Loucy (cell line): ENCODE measurements at regions not wholly inside any gene's neighbourhood (a gene's known extent, or its start where the extent isn't known, plus 50 kb on each side); places are given as distances from the start of the nearest gene placed in this dataset.

ENCODE experiments used
- H2AFZ ChIP-seq: fragments of 200-600 bp; sonication (generic); 2 replicates; pipeline ENCODE4 v1.6.0; 2016; ENCODE audit warnings: antibody characterized with exemption, mild to moderate bottlenecking, low read length, moderate library complexity
- H3F3A ChIP-seq: fragments of 200-600 bp; 2 replicates; pipeline ENCODE4 v1.6.0; 2016; ENCODE audit warnings: antibody characterized with exemption, low read depth, mild to moderate bottlenecking
- H3K27me3 ChIP-seq: fragments of 200-600 bp; sonication (generic); 2 replicates; pipeline ENCODE4 v1.6.1; 2014; ENCODE audit warnings: low read length, mild to moderate bottlenecking; ENCODE audit not compliant: insufficient read depth, poor library complexity, severe bottlenecking
- H3K36me3 ChIP-seq: fragments of 200-600 bp; sonication (generic); 2 replicates; pipeline ENCODE4 v1.6.1; 2016; ENCODE audit warnings: low read length; ENCODE audit not compliant: insufficient read depth
- H3K4me1 ChIP-seq: fragments of 200-600 bp; sonication (generic); 2 replicates; pipeline ENCODE4 v1.5.1; 2014; ENCODE audit warnings: low read length, mild to moderate bottlenecking; ENCODE audit not compliant: insufficient read depth, poor library complexity, severe bottlenecking
- H3K4me2 ChIP-seq: fragments of 200-600 bp; sonication (generic); 2 replicates; pipeline ENCODE4 v1.6.0; 2014; ENCODE audit warnings: antibody characterized with exemption, low read length, low read depth, mild to moderate bottlenecking; ENCODE audit not compliant: poor library complexity, severe bottlenecking
- H3K4me3 ChIP-seq: fragments of 200-600 bp; sonication (generic); 2 replicates; pipeline ENCODE4 v1.5.1; 2014; ENCODE audit warnings: low read length, mild to moderate bottlenecking, mixed read lengths; ENCODE audit not compliant: poor library complexity, severe bottlenecking
- H3K79me2 ChIP-seq: fragments of 200-600 bp; sonication (generic); 2 replicates; pipeline ENCODE4 v1.6.1; 2014; ENCODE audit warnings: low read length; ENCODE audit not compliant: insufficient read depth
- H3K9ac ChIP-seq: fragments of 200-600 bp; sonication (generic); 2 replicates; pipeline ENCODE4 v1.6.0; 2014; ENCODE audit warnings: mild to moderate bottlenecking, low read depth, low read length, moderate library complexity; ENCODE audit not compliant: poor library complexity, severe bottlenecking
- H3K9me2 ChIP-seq: fragments of 200-600 bp; sonication (generic); replicated peaks from 2 replicates; pipeline ENCODE4 v1.6.1; 2016; ENCODE audit warnings: low read depth, low read length, mixed read lengths
- H3K9me3 ChIP-seq: fragments of 200-600 bp; sonication (generic); 2 replicates; pipeline ENCODE4 v1.6.1; 2014; ENCODE audit warnings: mild to moderate bottlenecking, antibody characterized with exemption, low read length, low read depth; ENCODE audit not compliant: insufficient read depth
- H4K20me1 ChIP-seq: fragments of 200-600 bp; sonication (generic); 2 replicates; pipeline ENCODE4 v1.6.0; 2014; ENCODE audit warnings: antibody characterized with exemption, low read length, mild to moderate bottlenecking; ENCODE audit not compliant: insufficient read depth, poor library complexity, severe bottlenecking
- EZH2phosphoT487 ChIP-seq: fragments of 200-600 bp; IDR thresholded peaks from 2 replicates; pipeline ENCODE4 v1.6.1; 2018; ENCODE audit warnings: antibody characterized with exemption, mild to moderate bottlenecking, moderate library complexity, borderline replicate concordance
- TF ChIP-seq, protein P1 (sequence below): fragments of 200-600 bp; sonication (generic); conservative IDR thresholded peaks from 2 replicates; pipeline ENCODE4 v1.5.1; 2014; ENCODE audit warnings: mild to moderate bottlenecking, antibody characterized with exemption, low read length

DNA sequence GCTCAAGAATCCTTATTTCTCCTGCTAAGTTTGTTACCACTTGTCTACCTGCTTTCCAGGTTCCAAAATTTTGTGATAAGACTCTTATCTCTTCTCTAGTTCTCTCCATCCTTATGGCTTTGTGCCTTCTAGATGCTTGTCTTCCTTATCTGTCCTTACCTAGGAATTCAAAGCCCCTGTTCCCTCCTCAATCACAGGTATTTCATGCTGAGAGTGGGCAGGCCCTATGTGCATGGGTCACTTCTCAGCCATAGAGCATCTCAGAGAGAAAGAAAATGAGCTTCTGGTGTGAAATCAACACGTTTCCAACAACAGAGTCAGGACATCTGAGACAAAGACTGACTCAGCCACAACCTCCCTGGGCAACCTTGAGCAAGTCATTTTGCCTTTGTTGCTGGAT, 214.1 kb upstream of the TLE3 start:
- Histone ChIP-seq H3K36me3 (no peaks in the 10 kb centered on the region), H3K9ac (no peak overlapping the region), H3K9me3 (no peaks in the 10 kb centered on the region), H3K9me2 (no peaks in the 10 kb centered on the region), H3K4me1 (peaks cover 23% of the 10 kb centered on the region), H2AFZ (no peak overlapping the region; the same call in 1 of the 2 replicates), H3K27me3 (no peaks in the 10 kb centered on the region), H3K79me2 (no peaks in the 10 kb centered on the region), H3K4me3 (no peak overlapping the region), H3F3A (no peaks in the 10 kb centered on the region), H3K4me2 (no peak overlapping the region), H4K20me1 (no peaks in the 10 kb centered on the region)
- no peak for TF ChIP-seq EZH2phosphoT487
- TF ChIP-seq, protein P1, sequence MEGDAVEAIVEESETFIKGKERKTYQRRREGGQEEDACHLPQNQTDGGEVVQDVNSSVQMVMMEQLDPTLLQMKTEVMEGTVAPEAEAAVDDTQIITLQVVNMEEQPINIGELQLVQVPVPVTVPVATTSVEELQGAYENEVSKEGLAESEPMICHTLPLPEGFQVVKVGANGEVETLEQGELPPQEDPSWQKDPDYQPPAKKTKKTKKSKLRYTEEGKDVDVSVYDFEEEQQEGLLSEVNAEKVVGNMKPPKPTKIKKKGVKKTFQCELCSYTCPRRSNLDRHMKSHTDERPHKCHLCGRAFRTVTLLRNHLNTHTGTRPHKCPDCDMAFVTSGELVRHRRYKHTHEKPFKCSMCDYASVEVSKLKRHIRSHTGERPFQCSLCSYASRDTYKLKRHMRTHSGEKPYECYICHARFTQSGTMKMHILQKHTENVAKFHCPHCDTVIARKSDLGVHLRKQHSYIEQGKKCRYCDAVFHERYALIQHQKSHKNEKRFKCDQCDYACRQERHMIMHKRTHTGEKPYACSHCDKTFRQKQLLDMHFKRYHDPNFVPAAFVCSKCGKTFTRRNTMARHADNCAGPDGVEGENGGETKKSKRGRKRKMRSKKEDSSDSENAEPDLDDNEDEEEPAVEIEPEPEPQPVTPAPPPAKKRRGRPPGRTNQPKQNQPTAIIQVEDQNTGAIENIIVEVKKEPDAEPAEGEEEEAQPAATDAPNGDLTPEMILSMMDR, result no peak

DNA sequence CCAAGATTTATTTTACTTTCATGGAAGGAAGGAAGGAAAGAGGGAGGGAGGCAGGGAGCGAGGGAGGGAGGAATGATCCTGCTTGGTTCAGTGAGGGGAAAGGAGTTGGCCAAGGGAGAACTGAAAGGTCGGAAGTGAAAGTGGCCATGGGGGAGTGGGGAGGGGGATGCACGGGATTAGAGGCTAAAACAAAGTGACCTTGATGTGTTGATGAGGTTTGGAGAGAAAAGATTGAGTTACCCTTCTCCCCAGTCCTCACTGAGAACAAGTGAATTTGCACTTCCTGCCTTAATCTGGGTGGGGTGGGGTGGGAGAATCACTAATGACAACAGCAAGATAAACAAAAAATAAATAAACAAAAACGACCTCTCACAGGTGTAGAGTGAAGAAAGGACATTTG, 212.0 kb upstream of the TLE3 start:
- Histone ChIP-seq H4K20me1 (no peaks in the 10 kb centered on the region), H3K9ac (no peak overlapping the region), H3K9me2 (no peaks in the 10 kb centered on the region), H3K4me2 (no peak overlapping the region), H3K4me1 (peaks cover 23% of the 10 kb centered on the region), H3K9me3 (no peaks in the 10 kb centered on the region), H3F3A (no peaks in the 10 kb centered on the region), H3K36me3 (no peaks in the 10 kb centered on the region), H2AFZ (no peak overlapping the region), H3K27me3 (no peaks in the 10 kb centered on the region), H3K4me3 (no peak overlapping the region), H3K79me2 (no peaks in the 10 kb centered on the region)
- TF ChIP-seq, protein P1, result no peak
- no peak for TF ChIP-seq EZH2phosphoT487

DNA sequence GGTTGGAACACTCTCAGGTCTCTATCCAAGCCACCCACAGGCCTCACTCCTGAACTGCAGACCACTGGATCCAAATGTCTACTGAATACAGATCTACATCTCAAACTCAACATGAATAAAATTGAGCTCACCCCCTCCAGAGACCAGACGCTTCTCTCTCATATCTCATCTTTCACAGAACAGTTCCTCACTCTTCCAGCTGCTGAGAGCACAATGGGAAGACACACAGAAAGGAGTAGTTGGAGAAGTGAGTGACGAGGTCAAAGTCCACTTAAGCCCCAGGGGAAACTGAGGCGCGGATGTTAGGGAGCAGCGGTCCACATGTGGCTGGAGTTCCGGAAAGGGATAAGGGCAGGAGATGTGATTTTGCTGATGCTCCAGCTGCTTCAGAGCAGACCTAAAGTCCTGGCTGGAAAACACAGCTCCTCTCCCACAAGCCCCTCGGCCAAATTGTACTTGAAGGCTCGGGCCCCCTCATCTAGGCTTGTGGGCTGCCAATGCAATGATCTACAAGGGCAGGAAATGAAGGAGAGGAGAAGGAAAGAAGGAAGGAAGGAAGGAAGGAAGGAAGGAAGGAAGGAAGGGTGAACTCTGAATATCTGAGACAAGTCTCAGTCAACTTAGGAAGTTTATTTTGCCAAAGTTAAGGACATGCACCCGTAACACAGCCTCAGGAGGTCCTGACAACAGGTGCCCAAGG, 211.2 kb upstream of the TLE3 start:
- no peaks in the 10 kb centered on the region for H3K79me2 ChIP-seq
- no peaks in the 10 kb centered on the region for H3K27me3 ChIP-seq
- H3K4me3 ChIP-seq, result no peak overlapping the region
- H3K9me3 ChIP-seq, result no peaks in the 10 kb centered on the region
- H2AFZ ChIP-seq, result peak overlapping the region; percentile 68
- H3K9me2 ChIP-seq, result no peaks in the 10 kb centered on the region
- TF ChIP-seq, protein P1, result no peak
- no peak for TF ChIP-seq EZH2phosphoT487
- peaks cover 23% of the 10 kb centered on the region for H3K4me1 ChIP-seq
- no peaks in the 10 kb centered on the region for H3F3A ChIP-seq
- no peaks in the 10 kb centered on the region for H3K36me3 ChIP-seq
- no peaks in the 10 kb centered on the region for H4K20me1 ChIP-seq
- H3K9ac ChIP-seq, result no peak overlapping the region
- peak overlapping the region; percentile 36 for H3K4me2 ChIP-seq
